ENCODE measurements at regions not wholly inside any gene's neighbourhood (a gene's known extent, or its start where the extent isn't known, plus 50 kb on each side); places are given as distances from the start of the nearest gene placed in this dataset.

DNA sequence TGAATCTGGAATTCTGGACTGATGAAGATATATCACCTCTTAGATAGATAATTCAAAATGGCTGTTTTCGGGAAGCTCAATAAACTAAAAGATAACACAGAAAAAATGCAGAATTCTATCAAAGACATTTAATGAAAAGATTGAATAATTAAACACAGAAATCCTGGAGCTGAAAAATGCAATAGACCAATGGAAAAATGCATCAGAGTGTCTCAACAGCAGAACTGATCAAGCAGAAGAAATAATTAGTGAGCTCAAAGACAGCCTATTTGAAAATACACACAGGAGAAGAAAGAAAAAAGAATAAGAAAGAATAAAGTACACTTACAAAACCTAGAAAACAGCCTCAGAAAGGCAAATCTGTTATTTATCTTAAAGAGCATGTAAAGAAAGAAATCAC is 356.4 kb upstream of the B3GAT1 start:
- TF ChIP-seq POLR2A (IDR thresholded peaks at IDR 0.05) = no peak
- TF ChIP-seq, protein P1, sequence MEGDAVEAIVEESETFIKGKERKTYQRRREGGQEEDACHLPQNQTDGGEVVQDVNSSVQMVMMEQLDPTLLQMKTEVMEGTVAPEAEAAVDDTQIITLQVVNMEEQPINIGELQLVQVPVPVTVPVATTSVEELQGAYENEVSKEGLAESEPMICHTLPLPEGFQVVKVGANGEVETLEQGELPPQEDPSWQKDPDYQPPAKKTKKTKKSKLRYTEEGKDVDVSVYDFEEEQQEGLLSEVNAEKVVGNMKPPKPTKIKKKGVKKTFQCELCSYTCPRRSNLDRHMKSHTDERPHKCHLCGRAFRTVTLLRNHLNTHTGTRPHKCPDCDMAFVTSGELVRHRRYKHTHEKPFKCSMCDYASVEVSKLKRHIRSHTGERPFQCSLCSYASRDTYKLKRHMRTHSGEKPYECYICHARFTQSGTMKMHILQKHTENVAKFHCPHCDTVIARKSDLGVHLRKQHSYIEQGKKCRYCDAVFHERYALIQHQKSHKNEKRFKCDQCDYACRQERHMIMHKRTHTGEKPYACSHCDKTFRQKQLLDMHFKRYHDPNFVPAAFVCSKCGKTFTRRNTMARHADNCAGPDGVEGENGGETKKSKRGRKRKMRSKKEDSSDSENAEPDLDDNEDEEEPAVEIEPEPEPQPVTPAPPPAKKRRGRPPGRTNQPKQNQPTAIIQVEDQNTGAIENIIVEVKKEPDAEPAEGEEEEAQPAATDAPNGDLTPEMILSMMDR (IDR thresholded peaks at IDR 0.05) = no peak
- no peak overlapping the region for H3K4me3 ChIP-seq (ENCODE audit: low read depth, poor library complexity, severe bottlenecking)
- 83 to 91% methylated on average over 1 of the region's 1 CpG for WGBS, 2 donors
- intact Hi-C loops (cut with DNase I; ENCODE audit: low total_unique reads) = no loop called here
- DNase-seq (ENCODE audit: low spot score in 2 of 2) = no peak

DNA sequence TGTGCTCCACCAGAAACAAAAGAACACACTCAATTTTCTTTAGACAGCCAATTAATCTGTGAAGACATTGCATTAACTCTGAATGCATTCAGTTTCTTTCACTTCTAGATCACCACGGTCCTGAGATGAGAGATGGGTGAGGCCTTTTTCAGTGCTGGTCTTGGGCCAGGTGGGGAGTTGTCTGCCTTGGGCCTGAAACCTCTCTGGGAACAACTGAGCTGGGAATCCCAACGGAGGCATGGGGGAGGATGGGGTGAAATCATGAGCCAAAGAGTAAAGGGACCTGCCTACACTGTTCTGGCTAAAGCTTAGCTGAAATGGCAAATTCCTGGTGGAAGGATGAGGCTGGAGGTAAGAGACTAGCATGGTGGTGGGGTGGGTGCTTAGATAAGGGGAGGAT is 353.5 kb upstream of the B3GAT1 start:
- H3K4me3 ChIP-seq (ENCODE audit: low read depth, poor library complexity, severe bottlenecking) = no peak overlapping the region
- TF ChIP-seq, protein P1 (IDR thresholded peaks at IDR 0.05) = no peak
- no peak for TF ChIP-seq POLR2A (IDR thresholded peaks at IDR 0.05)
- DNase-seq (ENCODE audit: low spot score in 2 of 2) = no peak
- 46 to 48% methylated on average over 2 of the region's 2 CpGs for WGBS, 2 donors
- intact Hi-C loops (cut with DNase I; ENCODE audit: low total_unique reads) = no loop called here

GRCh38 chr11:134764966-134765365 is 352.9 kb upstream of the B3GAT1 start:
- intact Hi-C loops (cut with DNase I; ENCODE audit: low total_unique reads) = no loop called here
- no peak overlapping the region for H3K4me3 ChIP-seq (ENCODE audit: low read depth, poor library complexity, severe bottlenecking)
- 81 to 85% methylated on average over 4 of the region's 4 CpGs for WGBS, 2 donors
- DNase-seq (ENCODE audit: low spot score in 2 of 2) = no peak
- no peak for TF ChIP-seq POLR2A (IDR thresholded peaks at IDR 0.05)
- TF ChIP-seq, protein P1 (IDR thresholded peaks at IDR 0.05) = no peak

- 56 to 61% methylated on average over 8 of the region's 8 CpGs for WGBS, 2 donors
- TF ChIP-seq, protein P1 (IDR thresholded peaks at IDR 0.05) = no peak
- TF ChIP-seq POLR2A (IDR thresholded peaks at IDR 0.05) = no peak
- intact Hi-C loops (cut with DNase I; ENCODE audit: low total_unique reads) = no loop called here
- DNase-seq (ENCODE audit: low spot score in 2 of 2) = no peak
- no peak overlapping the region for H3K4me3 ChIP-seq (ENCODE audit: low read depth, poor library complexity, severe bottlenecking)
These were observed 352.3 kb upstream of the B3GAT1 start for GRCh38 chr11:134764367-134764766.

DNA sequence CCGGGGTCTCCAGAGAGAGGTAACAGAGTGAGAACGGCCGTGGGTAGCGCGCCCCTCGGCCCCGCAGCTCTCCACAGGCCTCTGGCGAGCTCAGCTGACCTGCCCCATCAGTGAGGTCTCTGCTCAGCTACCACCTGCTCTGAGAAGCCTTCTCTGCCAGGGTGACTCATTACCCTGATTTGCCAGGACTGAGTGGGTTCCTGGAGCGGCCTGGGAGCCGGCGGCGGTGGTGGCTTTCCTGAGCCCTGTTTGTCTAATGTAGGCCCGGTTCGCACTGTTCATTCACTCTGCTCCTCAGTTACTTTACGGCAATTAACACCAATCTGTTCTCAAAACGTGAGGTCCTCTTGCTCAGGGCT is 351.0 kb upstream of the B3GAT1 start:
- 90 to 95% methylated on average over 12 to 16 of the region's 16 CpGs for WGBS, 2 donors
- no peak for TF ChIP-seq POLR2A (IDR thresholded peaks at IDR 0.05)
- TF ChIP-seq, protein P1 (IDR thresholded peaks at IDR 0.05) = no peak
- intact Hi-C loops (cut with DNase I; ENCODE audit: low total_unique reads) = no loop called here
- H3K4me3 ChIP-seq (ENCODE audit: low read depth, poor library complexity, severe bottlenecking) = no peak overlapping the region
- no peak for DNase-seq (ENCODE audit: low spot score in 2 of 2)

- intact Hi-C loops (cut with DNase I; ENCODE audit: low total_unique reads) = no loop called here
- no peak for DNase-seq (ENCODE audit: low spot score in 2 of 2)
- no peak overlapping the region for H3K4me3 ChIP-seq (ENCODE audit: low read depth, poor library complexity, severe bottlenecking)
- WGBS, 2 donors = 82 to 84% methylated on average over 53 to 54 of the region's 59 CpGs
- TF ChIP-seq, protein P1 (IDR thresholded peaks at IDR 0.05) = no peak
- TF ChIP-seq POLR2A (IDR thresholded peaks at IDR 0.05) = no peak
These were observed 350.4 kb upstream of the B3GAT1 start for GRCh38 chr11:134762248-134763029.

Measured in lower leg skin (tissue), 4 donors.